ENCODE measurements at regions not wholly inside any gene's neighbourhood (a gene's known extent, or its start where the extent isn't known, plus 50 kb on each side); places are given as distances from the start of the nearest gene placed in this dataset.

DNA sequence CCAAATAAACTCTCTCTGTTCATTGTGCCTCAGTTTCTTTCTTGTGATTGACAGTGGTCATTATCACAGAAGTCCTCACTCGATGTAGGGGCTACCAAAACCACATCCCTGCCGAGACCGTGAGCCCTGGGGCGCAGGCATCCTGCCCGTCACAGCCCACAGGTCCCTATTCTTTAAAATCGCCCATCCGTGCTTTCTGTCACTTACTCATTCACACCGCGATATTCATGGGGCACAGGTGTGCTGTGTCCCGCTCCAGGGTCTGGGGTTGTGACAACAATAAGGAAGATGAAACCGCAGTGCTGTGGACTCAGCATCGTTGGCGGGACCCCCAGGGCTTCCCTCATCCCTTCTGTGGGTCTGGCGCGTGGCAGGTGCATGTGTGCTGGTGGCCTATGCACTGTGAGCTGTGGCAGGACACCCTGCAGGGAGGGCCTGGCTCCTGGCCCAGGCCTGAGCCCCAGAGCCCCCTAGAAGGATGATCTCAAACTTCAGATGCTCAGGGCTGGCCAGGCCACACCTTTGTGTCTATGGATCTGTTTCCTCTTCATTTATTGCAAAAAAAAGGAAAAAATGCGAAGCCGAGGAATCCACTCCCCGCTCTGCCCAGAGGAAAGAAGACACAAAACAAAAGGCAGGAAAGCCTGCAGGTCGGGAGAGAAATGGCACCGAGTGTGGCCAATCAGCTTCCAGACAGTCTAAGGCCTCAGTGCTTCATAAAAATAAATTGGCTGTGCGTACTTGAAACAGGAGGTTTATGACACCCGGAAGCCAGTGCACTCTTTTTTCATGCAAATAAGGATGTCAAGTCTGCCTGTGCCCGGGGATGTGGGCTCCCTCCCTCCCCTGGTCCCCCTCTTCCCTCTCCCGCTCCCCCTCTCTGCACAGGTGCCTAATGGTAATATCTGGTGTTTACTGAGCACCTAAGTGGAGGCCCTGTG, 109.5 kb upstream of the ADRA2C start:
- TF ChIP-seq, protein P1, sequence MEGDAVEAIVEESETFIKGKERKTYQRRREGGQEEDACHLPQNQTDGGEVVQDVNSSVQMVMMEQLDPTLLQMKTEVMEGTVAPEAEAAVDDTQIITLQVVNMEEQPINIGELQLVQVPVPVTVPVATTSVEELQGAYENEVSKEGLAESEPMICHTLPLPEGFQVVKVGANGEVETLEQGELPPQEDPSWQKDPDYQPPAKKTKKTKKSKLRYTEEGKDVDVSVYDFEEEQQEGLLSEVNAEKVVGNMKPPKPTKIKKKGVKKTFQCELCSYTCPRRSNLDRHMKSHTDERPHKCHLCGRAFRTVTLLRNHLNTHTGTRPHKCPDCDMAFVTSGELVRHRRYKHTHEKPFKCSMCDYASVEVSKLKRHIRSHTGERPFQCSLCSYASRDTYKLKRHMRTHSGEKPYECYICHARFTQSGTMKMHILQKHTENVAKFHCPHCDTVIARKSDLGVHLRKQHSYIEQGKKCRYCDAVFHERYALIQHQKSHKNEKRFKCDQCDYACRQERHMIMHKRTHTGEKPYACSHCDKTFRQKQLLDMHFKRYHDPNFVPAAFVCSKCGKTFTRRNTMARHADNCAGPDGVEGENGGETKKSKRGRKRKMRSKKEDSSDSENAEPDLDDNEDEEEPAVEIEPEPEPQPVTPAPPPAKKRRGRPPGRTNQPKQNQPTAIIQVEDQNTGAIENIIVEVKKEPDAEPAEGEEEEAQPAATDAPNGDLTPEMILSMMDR (IDR thresholded peaks at IDR 0.05), result no peak
- no peak for TF ChIP-seq POLR2A (IDR thresholded peaks at IDR 0.05)

Measured in stomach (tissue), 4 donors.